H1 (cell line): ENCODE measurements at regions not wholly inside any gene's neighbourhood (a gene's known extent, or its start where the extent isn't known, plus 50 kb on each side); places are given as distances from the start of the nearest gene placed in this dataset.

Source experiments
- CTCF ChIA-PET: fragments of 300-600 bp; sonication (Branson Sonifier 250); formaldehyde crosslinking; loops from one replicate; lab custom pipeline; 2021; ENCODE audit not compliant: partially characterized antibody; lab: Charles Lee
- POLR2A ChIA-PET: fragments of 300-600 bp; sonication (Branson Sonifier 250); formaldehyde crosslinking; loops from one replicate; lab custom pipeline; 2021; ENCODE audit warnings: inconsistent platforms; ENCODE audit not compliant: partially characterized antibody; lab: Charles Lee
- DNase-seq, 2 experiments: peaks; one replicate each; pipeline versions ENCODE4 v3.0.0 to v3.0.0-alpha.2; 2010 to 2022; ENCODE audit warnings: low spot score in 2 of 2, low read depth in 1 of 2, mixed read lengths in 1 of 2
- FAIRE-seq: peaks from 2 replicates; lab custom pipeline; 2011; peaks lifted over from hg19 to GRCh38; lab: Jason Lieb, UNC
- H2AFZ ChIP-seq: 2 replicates; pipeline ENCODE4 v1.8.1; 2012; ENCODE audit warnings: low read length, inconsistent platforms
- H2AK5ac ChIP-seq: 2 replicates; pipeline ENCODE4 v1.6.1; 2013; ENCODE audit warnings: low read depth, low read length
- H2BK120ac ChIP-seq: replicated peaks from 2 replicates; pipeline ENCODE3; 2013; ENCODE audit warnings: low read depth, low read length, inconsistent platforms
- H2BK12ac ChIP-seq: 2 replicates; pipeline ENCODE4 v1.6.1; 2013; ENCODE audit warnings: low read depth, low read length
- H2BK15ac ChIP-seq: 2 replicates; pipeline ENCODE4 v1.6.1; 2013; ENCODE audit warnings: low read length
- H2BK20ac ChIP-seq: 2 replicates; pipeline ENCODE4 v1.6.1; 2013; ENCODE audit warnings: low read length
- H2BK5ac ChIP-seq: 2 replicates; pipeline ENCODE4 v1.6.1; 2013; ENCODE audit warnings: low read depth, low read length
- H3K14ac ChIP-seq: 2 replicates; pipeline ENCODE4 v1.6.1; 2013; ENCODE audit warnings: inconsistent platforms; ENCODE audit not compliant: insufficient read length
- H3K18ac ChIP-seq: 2 replicates; pipeline ENCODE4 v1.6.1; 2013; ENCODE audit warnings: low read length; ENCODE audit errors: extremely low read depth
- H3K23ac ChIP-seq: 2 replicates; pipeline ENCODE4 v1.6.1; 2013; ENCODE audit warnings: inconsistent platforms; ENCODE audit not compliant: insufficient read length
- H3K23me2 ChIP-seq: 2 replicates; pipeline ENCODE4 v1.6.1; 2013; ENCODE audit warnings: low read depth, low read length
- H3K27ac ChIP-seq: 2 replicates; pipeline ENCODE4 v1.6.1; 2011; ENCODE audit warnings: low read depth, low read length, inconsistent platforms
- H3K27me3 ChIP-seq, 4 experiments: replicated peaks in 1 of 4; 1 replicate in 1 of 4; 2 replicates in 3 of 4; pipeline versions ENCODE4 v1.6.1 to v1.8.1; 2011 to 2013; ENCODE audit warnings: low read length in 3 of 4, mild to moderate bottlenecking in 3 of 4, inconsistent platforms in 2 of 4, mixed read lengths in 2 of 4, moderate library complexity in 1 of 4; ENCODE audit not compliant: control insufficient read depth in 3 of 4, insufficient read depth in 3 of 4; ENCODE audit errors: extremely low read depth in 1 of 4
- H3K36me3 ChIP-seq, 4 experiments: 2 replicates each; pipeline versions ENCODE4 v1.6.1 to v1.8.1; 2011 to 2013; ENCODE audit warnings: mild to moderate bottlenecking in 4 of 4, low read length in 3 of 4, moderate library complexity in 2 of 4, control low read depth in 1 of 4, inconsistent platforms in 1 of 4; ENCODE audit not compliant: insufficient read depth in 4 of 4, control insufficient read depth in 2 of 4
- H3K4ac ChIP-seq: replicated peaks from 2 replicates; pipeline ENCODE3; 2013; ENCODE audit warnings: low read length, low read depth, mixed read lengths, inconsistent platforms; ENCODE audit not compliant: insufficient read length
- H3K4me1 ChIP-seq, 4 experiments: replicated peaks in 1 of 4; 1 replicate in 1 of 4; 2 replicates in 3 of 4; pipeline versions ENCODE4 v1.6.1 to v1.8.1; 2011 to 2013; ENCODE audit warnings: low read length in 3 of 4, inconsistent platforms in 2 of 4, mixed read lengths in 1 of 4; ENCODE audit not compliant: insufficient read depth in 4 of 4, control insufficient read depth in 3 of 4
- H3K4me2 ChIP-seq, 2 experiments: 2 replicates each; pipeline versions ENCODE4 v1.6.1 to v1.8.1; 2011 to 2013; ENCODE audit warnings: low read depth in 2 of 2, low read length in 2 of 2, control low read depth in 1 of 2, inconsistent platforms in 1 of 2, mild to moderate bottlenecking in 1 of 2; ENCODE audit not compliant: insufficient read depth in 1 of 2
- H3K4me3 ChIP-seq, 4 experiments: fragments of 200-600, 300-600 bp in 1 of 4; sonication (generic), shearing (Covaris generic), sonication (Bioruptor Twin) in 1 of 4; 2 replicates each; pipeline versions ENCODE4 v1.5.1 to v1.8.1; 2011 to 2016; ENCODE audit warnings: low read length in 4 of 4, low read depth in 3 of 4, control low read depth in 2 of 4, inconsistent platforms in 2 of 4, mild to moderate bottlenecking in 2 of 4, mixed read lengths in 1 of 4, moderate library complexity in 1 of 4; ENCODE audit not compliant: insufficient read depth in 2 of 4; ENCODE audit errors: extremely low read depth in 1 of 4
- H3K56ac ChIP-seq: replicated peaks from 2 replicates; pipeline ENCODE3; 2013; ENCODE audit warnings: low read depth, mild to moderate bottlenecking, mixed read lengths, low read length, inconsistent platforms; ENCODE audit not compliant: insufficient read length
- H3K79me1 ChIP-seq: 2 replicates; pipeline ENCODE4 v1.6.1; 2013; ENCODE audit warnings: low read depth, low read length, control low read depth
- H3K79me2 ChIP-seq, 2 experiments: 2 replicates each; pipeline versions ENCODE4 v1.6.1 to v1.8.1; 2012 to 2013; ENCODE audit warnings: low read length in 2 of 2, mild to moderate bottlenecking in 2 of 2, inconsistent platforms in 1 of 2; ENCODE audit not compliant: insufficient read depth in 2 of 2, control insufficient read depth in 1 of 2
- H3K9ac ChIP-seq, 4 experiments: replicated peaks in 1 of 4; 1 replicate in 1 of 4; 2 replicates in 3 of 4; pipeline versions ENCODE4 v1.6.1 to v1.8.1; 2011 to 2013; ENCODE audit warnings: low read depth in 3 of 4, low read length in 3 of 4, control low read depth in 2 of 4, mild to moderate bottlenecking in 2 of 4, moderate library complexity in 2 of 4, inconsistent platforms in 1 of 4; ENCODE audit errors: extremely low read depth in 1 of 4
- H3K9me3 ChIP-seq, 2 experiments: 2 replicates each; pipeline versions ENCODE4 v1.6.1 to v1.8.1; 2012 to 2013; ENCODE audit warnings: mild to moderate bottlenecking in 2 of 2, moderate library complexity in 2 of 2, control low read depth in 1 of 2, inconsistent platforms in 1 of 2, low read depth in 1 of 2, low read length in 1 of 2, mixed read lengths in 1 of 2; ENCODE audit not compliant: insufficient read depth in 2 of 2
- H4K20me1 ChIP-seq, 2 experiments: replicated peaks in 1 of 2; 2 replicates each; pipeline versions ENCODE3 to v1.8.1; 2011 to 2013; ENCODE audit warnings: inconsistent platforms in 2 of 2, low read length in 2 of 2, mild to moderate bottlenecking in 1 of 2; ENCODE audit not compliant: insufficient read depth in 2 of 2, control insufficient read depth in 1 of 2
- H4K5ac ChIP-seq: 2 replicates; pipeline ENCODE4 v1.6.1; 2013; ENCODE audit warnings: low read length, low read depth, mixed read lengths, inconsistent platforms; ENCODE audit not compliant: insufficient read length
- H4K8ac ChIP-seq: 2 replicates; pipeline ENCODE4 v1.8.0; 2013; ENCODE audit warnings: mild to moderate bottlenecking, moderate library complexity, low read length, inconsistent platforms; ENCODE audit not compliant: insufficient read depth; ENCODE audit errors: extremely low read depth
- H4K91ac ChIP-seq: replicated peaks from 2 replicates; pipeline ENCODE3; 2013; ENCODE audit warnings: low read length, mixed read lengths, inconsistent platforms; ENCODE audit not compliant: insufficient read length
- CBX5 ChIP-seq: fragments of 300-800, 300-1000 bp; sonication (generic); IDR thresholded peaks from 2 replicates; pipeline ENCODE4 v1.7.1; 2016; ENCODE audit warnings: antibody characterized with exemption, low read length, low read depth
- CHD2 ChIP-seq: IDR thresholded peaks from 2 replicates; pipeline ENCODE4 v1.6.1; 2012; ENCODE audit warnings: low read length, improper control_type of control experiment
- CREB1 ChIP-seq: IDR thresholded peaks from 2 replicates; pipeline ENCODE4 v1.6.1; 2012; ENCODE audit warnings: inconsistent platforms
- HDAC2 ChIP-seq, 2 experiments: fragments of 300-600 bp in 1 of 2; sonication (generic) in 1 of 2; IDR thresholded peaks; 2 replicates each; pipeline ENCODE4 v1.6.1; 2011 to 2012; ENCODE audit warnings: low read depth in 2 of 2, low read length in 2 of 2, mild to moderate bottlenecking in 2 of 2, moderate library complexity in 2 of 2, borderline replicate concordance in 1 of 2, inconsistent platforms in 1 of 2
- PHF8 ChIP-seq: fragments of 200-600 bp; sonication (generic); conservative IDR thresholded peaks from 2 replicates; pipeline ENCODE4 v1.7.1; 2012; ENCODE audit warnings: low read depth, mild to moderate bottlenecking, inconsistent platforms, low read length, moderate library complexity
- POLR2AphosphoS5 ChIP-seq: IDR thresholded peaks from 2 replicates; pipeline ENCODE4 v1.6.1; 2011; ENCODE audit warnings: low read depth, low read length
- POU5F1 ChIP-seq: IDR thresholded peaks from 2 replicates; pipeline ENCODE4 v1.6.1; 2011; ENCODE audit warnings: low read depth, mild to moderate bottlenecking, low read length, moderate library complexity
- SIN3A ChIP-seq, 2 experiments: IDR thresholded peaks in 1 of 2; conservative IDR thresholded peaks in 1 of 2; 2 replicates each; pipeline ENCODE4 v1.6.1; 2011 to 2012; ENCODE audit warnings: low read length in 2 of 2, improper control_type of control experiment in 1 of 2, low read depth in 1 of 2, mild to moderate bottlenecking in 1 of 2
- SP1 ChIP-seq: IDR thresholded peaks from 2 replicates; pipeline ENCODE4 v1.6.1; 2011; ENCODE audit warnings: low read depth, low read length
- TBP ChIP-seq: IDR thresholded peaks from 2 replicates; pipeline ENCODE4 v1.6.1; 2011; ENCODE audit warnings: low read depth, low read length, improper control_type of control experiment
- TCF12 ChIP-seq: IDR thresholded peaks from 2 replicates; pipeline ENCODE4 v1.6.1; 2011; ENCODE audit warnings: low read depth, mild to moderate bottlenecking, low read length
- USF2 ChIP-seq: IDR thresholded peaks from 2 replicates; pipeline ENCODE4 v1.6.1; 2011; ENCODE audit warnings: low read length, improper control_type of control experiment
- YY1 ChIP-seq: IDR thresholded peaks from 2 replicates; pipeline ENCODE4 v1.6.1; 2011; ENCODE audit warnings: low read depth, mild to moderate bottlenecking, low read length
- WGBS, 2 experiments: shearing (Covaris generic) in 1 of 2; methylation state at CpG; one replicate each; pipeline versions ENCODE4 v1.1.6 to v1.1.7; 2013 to 2015; ENCODE audit warnings: low lambda C conversion rate in 2 of 2, mixed read lengths in 2 of 2, inconsistent platforms in 1 of 2, low coverage in 1 of 2, missing lambda C conversion rate in 1 of 2; ENCODE audit not compliant: insufficient replicate concordance in 2 of 2, insufficient coverage in 1 of 2, insufficient read length in 1 of 2; ENCODE audit errors: extremely low coverage in 1 of 2, missing lambda C conversion rate in 1 of 2; 5-methylcytosine and 5-hydroxymethylcytosine counted together

DNA sequence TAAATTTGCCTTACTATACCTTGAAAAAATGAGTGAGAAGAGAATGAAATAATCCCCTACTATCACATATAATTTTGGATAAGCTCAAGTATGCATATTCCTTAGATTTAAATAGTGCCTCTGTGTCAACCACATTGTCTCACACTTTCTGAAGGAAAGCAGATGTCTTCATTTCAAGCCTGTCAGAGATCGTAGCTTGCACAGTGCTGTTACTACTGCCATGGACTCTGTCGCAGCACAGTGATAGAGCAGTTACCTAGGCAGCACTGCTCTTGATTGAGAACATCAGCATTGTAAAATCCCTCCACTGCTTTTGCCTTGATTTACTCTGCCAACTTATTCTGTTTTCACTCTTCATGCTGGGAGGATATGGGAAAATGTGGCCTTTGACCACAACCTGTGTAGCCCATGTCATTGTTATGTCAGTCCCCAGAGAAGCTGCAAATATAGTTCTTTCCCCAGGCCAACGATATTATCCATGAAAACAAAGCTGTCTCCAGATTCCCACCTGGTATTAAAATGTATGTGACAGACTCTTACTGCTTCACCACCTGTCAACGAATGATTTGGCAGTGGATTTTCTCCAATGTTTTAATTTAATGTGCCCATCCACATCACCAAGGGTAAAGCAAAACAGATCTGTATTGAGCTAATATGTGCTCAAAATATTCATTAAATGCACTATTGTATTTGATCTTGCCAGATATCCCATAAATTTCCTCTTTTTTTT is 675.7 kb downstream of the METTL4 start:
- no peak overlapping the region for H3K56ac ChIP-seq
- 87% methylated on average over 4 of the region's 4 CpGs; no CpG with 5 or more reads in 1 of the 2 experiments for WGBS, 2 experiments
- TF ChIP-seq SIN3A (conservative IDR thresholded peaks at IDR 0.05 in 1 of 2, IDR thresholded peaks at IDR 0.05 in 1 of 2; ENCODE audit: low read depth in 1 of 2, low read length in 2 of 2) = no peak
- no peak for TF ChIP-seq YY1
- TF ChIP-seq TBP = no peak
- no peak for TF ChIP-seq CBX5
- no peak for TF ChIP-seq TCF12
- no peak for TF ChIP-seq PHF8
- no peak for TF ChIP-seq POU5F1
- TF ChIP-seq POLR2AphosphoS5 = no peak
- TF ChIP-seq USF2 = no peak
- no peak for TF ChIP-seq HDAC2 (IDR thresholded peaks at IDR 0.05; ENCODE audit: borderline replicate concordance in 1 of 2, low read depth in 2 of 2, low read length in 2 of 2)
- no peak for TF ChIP-seq CREB1
- no peak for TF ChIP-seq CHD2
- no peak for TF ChIP-seq SP1

More for the DNA sequence above, 675.7 kb downstream of the METTL4 start:
- FAIRE-seq = no peak
- Histone ChIP-seq H3K23me2 (no peaks in the 10 kb centered on the region), H3K36me3 (no peaks in the 10 kb centered on the region), H3K79me1 (no peaks in the 10 kb centered on the region), H2BK15ac (no peak overlapping the region), H2AFZ (no peak overlapping the region), H3K14ac (no peak overlapping the region), H3K4me2 (no peak overlapping the region), H3K27ac (no peak overlapping the region), H3K9ac (peak overlapping the region in 1 of 4 experiments; percentile 34; a peak in 1 of 7 replicates), H4K91ac (no peak overlapping the region), H3K18ac (no peak overlapping the region), H3K4me1 (no peaks in the 10 kb centered on the region; a peak in 1 of 7 replicates), H4K8ac (no peak overlapping the region), H3K23ac (no peak overlapping the region), H3K79me2 (no peaks in the 10 kb centered on the region), H4K5ac (no peak overlapping the region), H2BK20ac (no peak overlapping the region), H2BK5ac (no peak overlapping the region), H3K4ac (no peak overlapping the region), H3K4me3 (no peak overlapping the region), H2BK12ac (no peak overlapping the region), H3K27me3 (no peaks in the 10 kb centered on the region), H3K9me3 (no peaks in the 10 kb centered on the region), H2AK5ac (no peak overlapping the region), H2BK120ac (no peak overlapping the region), H4K20me1 (no peaks in the 10 kb centered on the region)
- DNase-seq = no peak
- POLR2A ChIA-PET = no interaction called here
- CTCF ChIA-PET = interaction anchor here (0.6 to 2.8 kb wide), 8 partner anchors 19 to 1688 kb away, joined by 3 to 9 read pairs (median 4); no protein-coding TSS in a partner anchor
